Stimulated activated naive CD8-positive, alpha-beta T cell treated with anti-CD3 and anti-CD28 coated beads, Interleukin-15, amount 100 ng/mL, for 72 hours (primary cell): ENCODE measurements at regions not wholly inside any gene's neighbourhood (a gene's known extent, or its start where the extent isn't known, plus 50 kb on each side); places are given as distances from the start of the nearest gene placed in this dataset.
A peak's percentile ranks its signal among the peaks of the same experiment; 100 is the strongest.
"Not testable (repeated sequence)": the region's sequence is repeated elsewhere in the genome, so short reads cannot be mapped to it uniquely, and the experiment has no call there.

Experiments
- ATAC-seq: fragments of 150-1000 bp; cut with Tn5 transposase; 2 replicates; pipeline ENCODE4 v1.10.0; 2021; ENCODE audit warnings: mild to moderate bottlenecking, moderate library complexity
- DNase-seq, 2 donors: peaks; one replicate each; pipeline ENCODE4 v3.0.0; 2021 to 2022
- H3K27ac Mint-ChIP-seq, 2 donors: one replicate each; pipeline ENCODE4 v1.8.0; 2022; ENCODE audit warnings: mild to moderate bottlenecking in 2 of 2, mixed read lengths in 2 of 2, moderate library complexity in 2 of 2
- H3K27me3 Mint-ChIP-seq: one replicate; pipeline ENCODE4 v1.8.0; 2022; ENCODE audit warnings: mixed read lengths
- H3K4me1 Mint-ChIP-seq: one replicate; pipeline ENCODE4 v1.8.0; 2022; ENCODE audit warnings: mild to moderate bottlenecking, mixed read lengths
- H3K4me3 Mint-ChIP-seq, 2 donors: one replicate each; pipeline ENCODE4 v1.8.0; 2022; ENCODE audit warnings: mild to moderate bottlenecking in 2 of 2, mixed read lengths in 2 of 2, moderate library complexity in 1 of 2
- H3K9me3 Mint-ChIP-seq, 2 donors: one replicate each; pipeline ENCODE4 v1.8.0; 2022; ENCODE audit warnings: mixed read lengths in 2 of 2

DNA sequence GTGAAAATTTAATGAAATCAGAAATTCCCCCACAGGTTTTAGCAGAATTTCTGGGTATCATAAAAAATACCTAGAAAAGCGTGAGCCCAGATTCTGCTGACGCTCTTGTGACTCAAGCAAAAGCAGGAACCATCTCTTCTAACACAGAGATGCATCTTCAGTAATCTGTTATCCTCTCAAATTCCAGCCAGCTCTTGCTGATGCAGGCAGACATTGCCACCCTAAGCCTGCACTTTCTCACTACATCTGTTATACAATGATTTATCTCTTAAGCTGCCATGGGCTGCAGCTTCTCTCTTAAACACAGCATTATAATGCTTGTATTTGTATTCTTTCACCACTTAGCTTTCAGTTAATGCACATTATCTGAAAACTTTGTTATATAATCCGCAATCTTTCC is 113.0 kb upstream of the RGS1 start:
- H3K27ac Mint-ChIP-seq: no peak overlapping the region

DNA sequence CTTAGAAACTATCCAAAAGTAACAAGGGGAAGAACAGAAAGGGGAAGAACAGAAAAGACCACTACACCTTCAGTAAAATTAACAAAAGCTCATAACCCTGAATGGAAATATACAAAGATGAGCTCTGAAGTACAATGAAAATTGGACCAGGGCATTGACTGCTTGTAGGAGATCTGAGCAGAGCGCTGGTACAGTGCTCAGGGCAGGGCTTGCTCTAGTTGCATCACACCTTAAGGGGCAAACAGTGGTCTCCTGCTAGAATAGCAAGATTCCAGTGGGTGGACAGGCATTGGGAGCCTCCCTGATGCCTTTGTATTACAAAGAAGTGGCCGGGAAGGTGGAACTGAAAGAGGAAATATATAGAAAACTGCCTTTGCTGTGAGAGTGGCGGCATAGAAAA is 111.9 kb upstream of the RGS1 start:
- H3K27me3 Mint-ChIP-seq: peaks cover 36% of the 10 kb centered on the region
- ATAC-seq: no peak
- H3K4me1 Mint-ChIP-seq: no peaks in the 10 kb centered on the region
- no peak overlapping the region for H3K27ac Mint-ChIP-seq
- no peak overlapping the region for H3K4me3 Mint-ChIP-seq
- no peak for DNase-seq
- no peaks in the 10 kb centered on the region for H3K9me3 Mint-ChIP-seq

More for the DNA sequence above, 113.0 kb upstream of the RGS1 start:
- no peak overlapping the region for H3K4me3 Mint-ChIP-seq
- no peaks in the 10 kb centered on the region for H3K4me1 Mint-ChIP-seq
- DNase-seq (no peak), ATAC-seq (no peak)
- H3K9me3 Mint-ChIP-seq: no peaks in the 10 kb centered on the region
- H3K27me3 Mint-ChIP-seq: peaks cover 36% of the 10 kb centered on the region

DNA sequence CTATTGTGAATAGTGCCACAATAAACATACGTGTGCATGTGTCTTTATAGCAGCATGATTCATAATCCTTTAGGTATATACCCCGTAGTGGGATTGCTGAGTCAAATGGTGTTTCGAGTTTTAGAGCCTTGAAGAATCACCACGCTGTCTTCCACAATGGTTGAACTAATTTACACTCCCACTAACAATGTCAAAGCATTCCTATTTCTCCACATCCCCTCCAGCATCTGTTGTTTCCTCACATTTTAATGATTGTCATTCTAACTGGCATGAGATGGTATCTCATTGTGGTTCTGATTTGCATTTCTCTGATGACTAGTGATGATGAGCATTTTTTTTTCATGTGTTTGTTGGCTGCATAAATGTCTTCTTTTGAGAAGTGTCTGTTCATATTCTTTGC is 110.4 kb upstream of the RGS1 start:
- ATAC-seq, DNase-seq, H3K9me3 Mint-ChIP-seq, H3K27ac Mint-ChIP-seq, H3K4me1 Mint-ChIP-seq, H3K4me3 Mint-ChIP-seq: not testable (repeated sequence)
- H3K27me3 Mint-ChIP-seq: peaks cover 50% of the 10 kb centered on the region

DNA sequence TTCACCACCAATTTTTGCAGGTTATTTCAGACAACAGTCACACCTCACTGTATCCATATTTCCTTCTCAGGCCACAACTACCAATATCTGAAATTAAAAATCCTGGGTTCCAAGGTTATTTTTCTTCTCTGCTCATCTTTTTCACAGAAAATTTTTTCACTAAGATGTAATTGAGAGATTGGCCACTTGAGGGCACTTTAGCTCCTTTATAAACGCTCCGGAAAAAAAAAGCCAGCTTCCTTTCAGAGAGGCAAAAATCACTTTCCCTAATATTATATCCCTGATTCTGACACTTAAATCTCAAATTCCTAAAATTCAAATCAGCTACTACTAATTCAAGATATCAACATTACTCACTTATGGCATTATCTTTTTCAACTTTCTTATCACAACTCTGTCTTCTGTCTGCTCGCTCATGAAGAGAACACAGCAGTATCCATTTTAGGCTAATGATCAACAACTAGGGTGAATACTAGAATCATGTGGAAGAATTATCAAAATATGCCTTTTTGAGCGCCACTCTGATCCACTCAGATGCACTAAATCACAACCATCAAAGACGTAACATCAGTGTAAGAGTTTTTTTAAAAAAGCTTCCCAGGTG is 101.4 kb upstream of the RGS1 start:
- no peak overlapping the region for H3K4me3 Mint-ChIP-seq
- H3K27me3 Mint-ChIP-seq: peaks cover 15% of the 10 kb centered on the region

DNA sequence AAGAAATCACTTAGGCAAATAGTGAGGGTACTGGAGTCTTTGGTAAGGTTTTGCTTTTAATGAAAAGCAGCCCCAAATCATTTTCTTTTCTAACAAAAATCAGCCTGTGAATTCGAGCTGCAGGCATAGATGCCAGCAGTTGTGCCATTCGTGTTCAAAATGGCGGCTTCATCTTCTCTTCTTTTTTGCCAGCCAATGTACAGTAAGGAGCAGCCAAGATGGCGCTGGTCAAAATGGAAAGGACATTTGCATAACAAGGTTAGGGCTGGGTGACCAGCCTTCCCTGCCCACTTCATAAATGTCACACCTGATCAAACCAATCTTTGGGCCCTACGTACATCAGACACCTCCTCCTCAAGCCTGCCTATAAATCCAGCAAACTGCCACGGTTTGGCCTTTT is 100.2 kb upstream of the RGS1 start:
- H3K27ac Mint-ChIP-seq: no peak overlapping the region
- peaks cover 11% of the 10 kb centered on the region for H3K27me3 Mint-ChIP-seq
- no peak overlapping the region for H3K4me3 Mint-ChIP-seq
- DNase-seq: no peak
- H3K9me3 Mint-ChIP-seq: no peaks in the 10 kb centered on the region
- ATAC-seq: no peak
- no peaks in the 10 kb centered on the region for H3K4me1 Mint-ChIP-seq

More for the DNA sequence above, 101.4 kb upstream of the RGS1 start:
- Mint-ChIP-seq H3K27ac (no peak overlapping the region), H3K4me1 (no peaks in the 10 kb centered on the region), H3K9me3 (no peaks in the 10 kb centered on the region)
- ATAC-seq (no peak), DNase-seq (peak in 1 of 2 donors; percentile 19)

DNA sequence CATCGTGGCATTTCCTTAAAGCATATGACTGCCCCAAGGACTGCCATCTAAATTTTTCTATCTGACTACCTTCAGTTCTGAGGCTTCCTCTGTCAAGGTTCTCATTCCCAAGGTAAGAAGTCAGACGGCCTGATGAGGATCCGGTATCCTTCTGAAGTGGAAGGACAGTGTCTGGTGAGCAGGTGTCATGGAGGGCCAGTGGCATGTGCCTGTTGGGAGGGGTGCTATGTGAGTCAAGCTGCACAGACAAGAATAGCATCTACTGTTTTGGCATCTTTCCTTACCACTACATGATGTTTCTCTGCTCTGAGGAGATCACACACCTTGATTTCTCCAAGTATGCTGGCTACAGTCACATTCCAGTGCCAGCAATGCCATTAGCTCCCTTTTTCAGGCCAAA is 99.6 kb upstream of the RGS1 start:
- ATAC-seq: no peak
- no peak for DNase-seq
- Mint-ChIP-seq H3K4me3 (no peak overlapping the region), H3K9me3 (no peaks in the 10 kb centered on the region), H3K4me1 (no peaks in the 10 kb centered on the region), H3K27me3 (peaks cover 10% of the 10 kb centered on the region), H3K27ac (no peak overlapping the region)

DNA sequence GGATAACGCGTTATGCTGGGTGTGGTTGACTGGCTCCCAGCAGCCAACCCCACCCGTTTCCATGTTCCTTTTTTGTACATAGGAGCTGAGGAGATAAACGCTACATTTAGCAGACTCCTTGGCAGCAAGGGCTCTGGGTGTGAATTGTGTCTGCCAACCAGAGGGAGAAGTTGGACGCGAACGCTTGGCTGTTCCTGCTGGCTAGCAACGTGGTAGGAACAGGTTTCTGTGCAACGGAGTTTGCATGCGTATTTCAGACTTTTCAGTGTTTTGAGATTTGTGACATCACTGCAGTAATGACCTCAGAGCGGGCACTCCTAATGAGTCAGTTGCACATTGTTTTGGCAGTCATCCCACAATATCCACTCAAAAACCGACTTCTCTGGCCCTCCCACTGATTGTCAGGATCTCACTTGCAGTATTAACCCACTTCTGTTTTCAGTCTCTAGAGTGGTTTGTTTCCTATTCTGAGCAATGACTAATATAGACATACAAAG is 98.7 kb upstream of the RGS1 start:
- ATAC-seq: peak; percentile 61
- peaks cover 10% of the 10 kb centered on the region for H3K27me3 Mint-ChIP-seq
- no peaks in the 10 kb centered on the region for H3K9me3 Mint-ChIP-seq
- no peaks in the 10 kb centered on the region for H3K4me1 Mint-ChIP-seq
- H3K4me3 Mint-ChIP-seq: no peak overlapping the region
- DNase-seq: no peak
- no peak overlapping the region for H3K27ac Mint-ChIP-seq

DNA sequence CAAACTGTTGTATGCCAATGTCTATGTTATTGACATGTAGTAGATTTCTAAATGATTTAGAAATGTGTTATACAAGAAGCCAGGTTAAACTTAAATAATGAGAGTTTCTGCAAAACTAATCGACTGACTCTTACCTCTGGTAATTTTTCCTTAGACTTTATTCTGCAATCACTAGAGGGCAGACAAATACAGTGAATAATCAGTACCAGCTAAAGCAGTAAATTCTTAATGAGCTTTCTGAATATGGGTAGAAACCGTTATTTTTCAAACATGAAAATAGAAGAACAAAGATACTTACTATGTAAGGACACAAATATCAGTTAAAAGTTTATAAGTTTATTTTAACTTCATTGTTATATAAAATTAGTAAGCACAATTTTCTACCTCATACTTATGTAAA is 97.9 kb upstream of the RGS1 start:
- Mint-ChIP-seq H3K4me1 (no peaks in the 10 kb centered on the region), H3K9me3 (no peaks in the 10 kb centered on the region), H3K27ac (no peak overlapping the region), H3K27me3 (peaks cover 10% of the 10 kb centered on the region), H3K4me3 (no peak overlapping the region)
- ATAC-seq: no peak
- no peak for DNase-seq

DNA sequence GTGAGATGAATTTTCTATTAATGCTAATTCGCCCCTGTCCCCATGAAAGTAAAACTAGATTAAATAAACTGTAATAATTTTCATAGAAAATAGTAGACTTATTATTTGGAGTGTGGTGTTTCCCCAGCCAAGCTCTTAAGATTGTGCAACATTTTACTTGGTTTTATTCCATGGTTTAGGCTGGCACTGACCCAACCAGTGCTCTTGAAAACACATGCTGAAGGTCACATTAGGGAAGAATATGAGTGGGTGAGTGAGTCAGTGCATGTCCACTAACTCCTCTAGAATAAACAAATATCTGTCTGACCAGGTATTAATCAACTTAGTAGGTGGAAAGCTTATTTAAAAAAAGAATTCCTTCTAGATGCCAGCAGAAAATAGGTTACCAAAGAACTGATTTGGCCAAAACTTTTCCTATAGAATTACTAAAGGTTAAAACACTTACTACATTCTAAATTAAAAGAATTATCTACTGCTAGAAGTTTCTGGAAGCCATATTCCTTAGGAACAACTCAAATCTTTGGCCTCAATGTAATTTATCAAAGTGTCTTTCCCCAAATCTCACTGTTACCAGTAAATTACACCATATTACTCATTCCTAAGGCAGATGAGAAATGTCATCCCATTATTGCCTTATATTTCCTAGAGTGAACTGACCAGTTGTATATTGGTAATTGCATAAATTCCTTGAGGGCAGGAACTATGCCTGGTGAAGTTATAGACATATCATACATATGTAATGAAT is 89.7 kb upstream of the RGS1 start:
- no peaks in the 10 kb centered on the region for H3K27me3 Mint-ChIP-seq
- no peak for ATAC-seq

DNA sequence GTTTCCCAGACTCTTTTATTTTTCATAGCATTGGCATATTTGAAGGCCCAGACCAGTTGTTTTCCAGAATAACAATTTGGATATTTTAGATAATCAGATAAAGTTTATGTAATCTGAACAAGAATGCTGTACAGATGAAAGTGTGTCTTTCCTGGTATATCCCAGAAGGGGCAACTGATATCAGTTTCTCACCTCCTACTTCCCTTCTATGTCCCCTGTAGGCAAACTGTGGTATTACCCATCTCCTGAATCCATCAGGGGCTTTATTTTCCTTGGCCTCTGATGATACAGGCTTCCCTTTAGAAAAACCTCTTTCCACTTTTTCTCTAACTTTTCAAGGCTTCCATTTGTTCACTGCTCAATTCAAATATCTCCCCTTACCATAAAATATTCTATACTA is 87.5 kb upstream of the RGS1 start:
- no peaks in the 10 kb centered on the region for H3K9me3 Mint-ChIP-seq
- ATAC-seq (no peak), DNase-seq (no peak)
- no peak overlapping the region for H3K4me3 Mint-ChIP-seq
- H3K27ac Mint-ChIP-seq: no peak overlapping the region
- H3K4me1 Mint-ChIP-seq: no peaks in the 10 kb centered on the region
- H3K27me3 Mint-ChIP-seq: no peaks in the 10 kb centered on the region

More for the DNA sequence above, 89.7 kb upstream of the RGS1 start:
- DNase-seq: no peak
- H3K4me1 Mint-ChIP-seq: no peaks in the 10 kb centered on the region
- H3K4me3 Mint-ChIP-seq: no peak overlapping the region
- H3K9me3 Mint-ChIP-seq: no peaks in the 10 kb centered on the region
- no peak overlapping the region for H3K27ac Mint-ChIP-seq

DNA sequence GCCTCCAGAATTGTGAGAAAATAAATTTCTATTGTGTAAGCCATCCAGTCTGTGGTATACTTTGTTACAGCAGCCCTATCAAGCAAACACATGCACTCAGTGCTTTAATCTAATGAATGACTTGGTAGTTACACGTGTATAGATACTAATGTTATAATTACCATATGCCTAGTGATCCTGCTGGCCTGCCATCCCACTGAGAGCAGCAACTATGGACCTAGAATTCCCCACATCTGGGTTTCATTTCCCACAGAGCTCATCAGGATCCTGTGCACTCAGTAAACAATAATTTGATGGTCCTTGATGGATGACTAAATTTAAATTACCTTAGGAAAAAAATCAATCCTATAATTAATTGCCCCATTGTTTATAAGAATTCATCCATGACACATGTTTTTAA is 86.5 kb upstream of the RGS1 start:
- no peaks in the 10 kb centered on the region for H3K27me3 Mint-ChIP-seq
- H3K4me1 Mint-ChIP-seq: no peaks in the 10 kb centered on the region
- no peak overlapping the region for H3K27ac Mint-ChIP-seq
- ATAC-seq (no peak), DNase-seq (no peak)
- no peaks in the 10 kb centered on the region for H3K9me3 Mint-ChIP-seq
- no peak overlapping the region for H3K4me3 Mint-ChIP-seq

DNA sequence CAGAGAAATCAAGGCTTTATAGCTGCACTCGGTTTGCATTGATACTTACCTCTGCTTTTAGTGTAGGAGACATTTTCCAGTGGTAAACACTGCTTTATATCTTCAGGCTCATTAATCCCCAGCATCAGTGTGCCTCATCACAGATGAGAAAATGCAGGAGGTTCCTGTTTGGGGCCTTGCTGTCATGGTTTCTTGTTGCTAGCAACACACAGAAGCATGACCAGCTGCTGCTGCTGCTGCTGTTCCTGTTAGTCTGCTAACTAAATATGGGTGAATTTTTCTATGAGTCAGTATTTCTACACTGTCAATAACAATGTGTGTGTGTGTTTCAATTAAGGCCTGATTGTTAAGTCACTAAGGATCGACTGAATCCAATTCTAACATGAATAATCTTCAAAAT is 85.8 kb upstream of the RGS1 start:
- no peak overlapping the region for H3K4me3 Mint-ChIP-seq
- H3K27ac Mint-ChIP-seq: no peak overlapping the region
- DNase-seq (no peak), ATAC-seq (peak; percentile 62)
- no peaks in the 10 kb centered on the region for H3K9me3 Mint-ChIP-seq
- no peaks in the 10 kb centered on the region for H3K4me1 Mint-ChIP-seq
- no peaks in the 10 kb centered on the region for H3K27me3 Mint-ChIP-seq

DNA sequence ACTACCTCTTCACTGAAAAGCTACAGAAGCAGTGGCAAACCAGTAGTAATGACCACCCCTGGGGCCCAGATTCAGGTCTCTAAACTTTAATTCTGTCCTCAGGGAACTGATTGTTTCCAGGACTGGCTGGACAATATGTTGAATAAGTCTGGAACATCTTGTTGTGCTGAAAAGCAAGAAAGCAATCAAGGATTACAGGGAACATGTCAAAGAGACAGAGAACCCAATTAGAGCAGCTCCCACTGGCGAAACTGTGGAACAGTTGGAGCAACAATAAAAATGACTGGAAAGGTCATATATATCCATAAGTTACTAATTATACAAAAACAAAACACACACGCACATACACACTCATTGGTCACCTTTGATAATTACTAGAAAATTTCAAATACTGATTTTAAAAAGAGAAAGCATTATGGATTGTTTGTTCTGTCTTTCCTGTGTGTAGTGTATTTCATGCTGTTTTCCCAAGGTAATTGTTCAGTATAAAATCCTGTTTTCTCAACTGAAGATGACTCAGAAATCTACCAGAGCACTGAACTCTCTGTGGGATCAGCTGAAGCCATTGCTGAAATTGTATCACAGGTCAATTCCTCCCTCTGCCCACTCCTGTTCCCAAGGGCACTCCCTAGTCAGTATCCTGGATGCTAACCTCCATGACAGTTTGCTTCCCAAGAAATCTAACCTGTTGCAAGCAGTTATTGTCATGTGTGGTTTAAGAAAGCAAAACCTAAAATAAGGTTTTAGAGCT is 83.6 kb upstream of the RGS1 start:
- no peaks in the 10 kb centered on the region for H3K27me3 Mint-ChIP-seq
- no peak for ATAC-seq
- no peak overlapping the region for H3K27ac Mint-ChIP-seq
- H3K4me3 Mint-ChIP-seq: no peak overlapping the region
- DNase-seq: no peak
- no peaks in the 10 kb centered on the region for H3K9me3 Mint-ChIP-seq
- H3K4me1 Mint-ChIP-seq: no peaks in the 10 kb centered on the region

DNA sequence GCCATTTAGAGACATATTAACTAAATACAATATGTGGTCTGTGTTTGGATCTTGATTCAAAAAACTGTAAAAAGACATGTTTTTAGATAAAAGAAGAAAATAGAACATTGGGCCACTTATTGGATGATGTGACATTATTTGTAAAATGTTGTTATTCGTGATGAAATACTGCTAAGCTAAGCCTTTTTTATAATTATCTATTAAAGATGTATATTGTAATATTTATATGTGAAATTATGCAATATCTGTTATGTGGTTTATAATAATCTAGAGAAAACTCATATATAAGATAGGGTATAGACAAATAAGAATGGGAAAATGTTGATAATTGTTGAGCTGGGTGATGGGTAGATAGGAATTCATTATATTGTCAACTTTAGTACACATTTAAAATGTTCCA is 82.0 kb upstream of the RGS1 start:
- H3K27me3 Mint-ChIP-seq: peaks cover 5% of the 10 kb centered on the region
- peaks cover 7% of the 10 kb centered on the region for H3K4me1 Mint-ChIP-seq
- ATAC-seq: no peak
- no peak for DNase-seq
- peaks cover 5 to 6% of the 10 kb centered on the region in 2 donors for H3K9me3 Mint-ChIP-seq
- no peak overlapping the region for H3K4me3 Mint-ChIP-seq
- no peak overlapping the region for H3K27ac Mint-ChIP-seq

DNA sequence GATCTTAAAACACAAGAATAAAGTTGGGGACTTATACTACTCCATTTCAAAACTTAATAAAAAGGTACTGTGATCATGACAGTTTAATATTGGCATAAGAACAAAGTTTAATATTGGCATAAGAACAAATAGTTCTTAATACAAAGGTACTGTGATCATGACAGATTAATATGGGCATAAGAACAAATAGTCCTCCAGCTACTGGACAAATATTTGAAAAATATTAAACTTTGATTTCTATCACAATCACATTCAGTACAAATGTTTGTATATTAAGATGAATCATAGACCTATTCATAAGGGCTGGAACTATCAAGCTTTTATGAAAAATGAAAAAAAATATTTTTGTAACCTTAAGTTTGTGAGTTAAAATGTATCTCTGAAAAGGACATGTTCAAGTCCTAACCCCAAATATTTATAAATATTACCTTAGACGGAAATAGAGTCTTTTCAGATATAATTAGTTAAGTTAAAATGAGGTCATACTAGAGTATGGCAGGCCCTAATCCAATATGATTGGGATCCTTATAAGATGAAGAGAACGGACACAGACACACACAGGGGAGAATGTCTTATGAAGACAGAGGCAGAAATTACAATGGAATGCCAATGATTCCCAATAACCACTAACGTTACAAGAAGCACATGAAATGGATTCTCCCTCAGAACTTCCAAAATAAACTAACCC is 79.1 kb upstream of the RGS1 start:
- peaks cover 7% of the 10 kb centered on the region for H3K4me1 Mint-ChIP-seq
- DNase-seq: no peak
- H3K27me3 Mint-ChIP-seq: peaks cover 6% of the 10 kb centered on the region
- peaks cover 8 to 11% of the 10 kb centered on the region in 2 donors for H3K9me3 Mint-ChIP-seq
- no peak overlapping the region for H3K4me3 Mint-ChIP-seq
- H3K27ac Mint-ChIP-seq: no peak overlapping the region
- ATAC-seq: no peak
